NCI-H345 (cell line): ENCODE measurements at regions not wholly inside any gene's neighbourhood (a gene's known extent, or its start where the extent isn't known, plus 50 kb on each side); places are given as distances from the start of the nearest gene placed in this dataset.
"Not testable (repeated sequence)": the region's sequence is repeated elsewhere in the genome, so short reads cannot be mapped to it uniquely, and the experiment has no call there.

Source experiments
- DNase-seq: peaks from one replicate; lab custom pipeline; 2025; lab: John Stamatoyannopoulos, UW

DNA sequence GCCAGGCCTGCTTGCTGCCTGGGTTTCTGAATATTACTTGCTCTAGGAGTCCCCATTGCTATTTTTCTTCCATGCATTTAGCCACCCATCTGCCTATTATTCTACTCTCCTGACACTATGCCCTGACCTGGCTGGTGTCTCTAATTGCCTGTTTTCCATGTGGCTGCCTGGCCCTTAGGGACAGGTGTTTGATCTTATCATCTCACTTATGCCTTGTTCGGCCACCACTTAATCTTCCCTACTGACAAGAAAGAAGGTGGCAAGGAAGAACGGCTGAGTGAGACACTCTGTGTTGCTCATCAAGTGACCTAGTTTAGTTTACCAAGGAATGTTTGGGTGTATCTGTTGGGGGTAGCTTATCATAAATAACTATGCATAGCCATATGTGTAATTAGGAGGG lies 50.4 kb upstream of the RAPH1 start:
- DNase-seq: no peak

DNA sequence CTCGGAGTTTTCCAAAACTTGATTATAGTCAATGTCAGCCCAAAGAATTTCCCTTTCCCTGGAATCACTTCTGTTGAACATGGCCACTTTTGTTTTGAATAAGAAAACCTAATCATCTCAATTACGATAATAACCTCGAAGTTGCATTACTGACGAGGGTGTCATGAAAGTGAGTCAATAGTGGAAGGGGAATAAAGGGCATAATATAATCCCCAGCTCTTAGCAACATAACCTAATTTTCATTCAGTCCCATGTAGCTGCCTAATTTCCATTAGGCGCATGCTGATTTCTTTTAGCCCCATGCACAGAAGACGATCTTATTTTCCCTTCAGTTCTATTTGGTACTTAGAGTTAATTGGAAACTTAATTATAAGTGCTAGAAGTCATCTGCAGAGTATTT lies 51.1 kb upstream of the RAPH1 start:
- DNase-seq: no peak

DNA sequence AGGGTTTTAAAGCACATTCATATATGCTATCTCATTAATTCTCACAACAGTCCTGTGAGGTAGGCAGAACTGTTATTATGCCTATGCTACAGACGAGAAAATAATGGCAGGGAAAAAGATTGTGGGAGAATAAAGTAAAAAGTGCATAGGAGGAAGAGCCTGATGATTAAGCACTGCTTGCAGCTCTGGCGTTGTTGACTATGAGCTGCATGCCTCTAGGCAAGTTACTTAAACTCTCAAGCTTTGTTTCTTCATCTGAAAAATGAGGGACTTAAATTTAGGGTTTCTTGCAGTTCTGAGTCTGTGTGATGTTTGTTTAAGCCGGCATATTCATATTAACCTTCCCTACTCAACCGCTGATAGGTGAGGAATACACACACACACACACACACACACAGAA lies 51.6 kb upstream of the RAPH1 start:
- no peak for DNase-seq

DNA sequence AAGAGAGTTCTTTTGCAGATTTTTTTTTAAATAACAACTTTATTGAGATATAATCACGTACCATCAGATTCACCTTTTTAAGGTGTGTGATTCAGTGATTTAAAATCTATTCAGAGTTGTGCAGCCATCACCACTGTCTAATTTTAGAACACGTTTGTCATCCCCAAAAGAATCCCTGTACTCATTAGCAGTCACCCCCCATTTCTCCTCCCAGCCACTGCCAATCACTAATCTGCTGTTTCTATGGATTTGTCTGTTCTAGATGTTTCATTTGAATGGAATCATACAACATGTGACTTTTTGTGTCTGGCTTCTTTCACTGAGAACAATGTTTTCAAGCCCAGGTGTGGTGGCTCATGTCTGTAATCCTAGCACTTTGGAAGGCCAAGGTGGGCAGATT lies 55.4 kb upstream of the RAPH1 start:
- no peak for DNase-seq

DNA sequence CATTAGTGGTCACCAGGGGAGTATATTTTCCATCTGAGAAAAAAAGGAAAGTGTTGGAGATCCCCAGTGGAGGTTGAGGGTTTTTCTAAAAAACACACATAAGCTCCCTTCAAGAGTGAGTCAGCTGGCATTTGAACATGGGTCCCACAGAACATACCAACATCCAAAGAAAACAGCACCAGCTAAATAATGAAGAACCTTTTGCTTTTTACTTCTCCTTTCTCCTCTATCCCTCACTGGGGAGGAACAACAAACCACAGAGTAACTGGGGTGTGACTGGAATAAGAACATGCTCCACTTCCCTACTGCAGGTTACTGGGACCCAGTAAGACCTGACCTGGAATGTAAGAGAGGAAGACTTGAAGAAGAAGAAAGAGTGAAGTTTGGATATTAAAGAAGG lies 56.5 kb upstream of the RAPH1 start:
- DNase-seq: no peak

DNA sequence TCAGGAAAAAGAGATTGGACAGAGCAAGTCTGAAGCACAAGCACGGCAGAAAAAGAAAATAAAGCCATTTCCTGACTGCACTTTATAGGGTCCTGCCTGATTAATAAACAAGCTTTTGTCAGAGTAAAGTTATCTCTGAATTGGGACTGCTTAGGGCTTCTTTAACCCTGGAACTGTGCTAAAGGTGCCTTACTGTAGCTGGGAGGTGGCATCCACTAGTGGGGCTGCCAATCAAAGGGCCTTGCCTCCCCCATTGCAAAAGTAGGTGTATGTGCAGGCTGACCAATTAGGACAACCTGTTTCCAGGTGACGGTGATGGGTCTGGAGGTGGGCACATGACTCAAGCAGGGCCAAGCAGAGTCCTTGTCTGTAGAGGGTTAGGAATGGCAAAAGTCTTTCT lies 57.4 kb upstream of the RAPH1 start:
- DNase-seq: no peak

DNA sequence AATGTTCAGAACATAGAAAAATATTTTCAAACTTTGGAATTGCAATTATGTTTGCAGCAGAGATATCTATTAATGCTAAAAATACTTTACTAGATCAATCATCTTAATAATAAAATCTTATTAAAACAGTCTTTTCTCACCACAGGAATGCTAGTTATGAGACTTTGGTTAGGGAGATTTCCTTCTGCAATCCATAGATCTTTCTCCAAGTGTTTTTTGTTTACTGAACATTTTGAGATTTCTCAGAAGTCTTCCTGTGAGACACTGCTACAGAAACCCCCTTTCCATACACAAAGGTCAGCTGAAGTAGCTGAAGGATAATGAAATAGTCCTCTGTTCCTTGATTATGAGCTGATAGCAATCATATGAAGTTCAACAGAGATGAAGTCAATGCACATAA lies 59.4 kb upstream of the RAPH1 start:
- DNase-seq: no peak

DNA sequence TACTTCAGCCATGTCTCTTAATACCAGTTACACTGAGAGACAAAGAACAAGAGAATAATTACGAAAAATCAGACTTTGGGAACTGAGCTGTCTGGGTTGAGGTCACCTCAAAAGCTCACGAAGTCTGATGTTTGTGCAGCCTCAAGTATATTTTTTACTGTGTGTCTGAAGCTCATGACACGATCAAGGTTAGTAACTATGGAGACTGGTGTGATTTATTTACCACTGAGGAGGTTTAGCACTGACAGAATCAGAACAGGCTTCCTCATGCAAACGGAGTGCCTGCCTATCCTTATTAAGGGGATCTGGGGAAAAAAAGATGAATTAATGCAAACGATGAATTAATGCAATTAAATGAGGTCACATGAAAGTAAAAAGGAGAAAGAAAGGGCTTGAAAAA lies 61.1 kb upstream of the RAPH1 start:
- no peak for DNase-seq

DNA sequence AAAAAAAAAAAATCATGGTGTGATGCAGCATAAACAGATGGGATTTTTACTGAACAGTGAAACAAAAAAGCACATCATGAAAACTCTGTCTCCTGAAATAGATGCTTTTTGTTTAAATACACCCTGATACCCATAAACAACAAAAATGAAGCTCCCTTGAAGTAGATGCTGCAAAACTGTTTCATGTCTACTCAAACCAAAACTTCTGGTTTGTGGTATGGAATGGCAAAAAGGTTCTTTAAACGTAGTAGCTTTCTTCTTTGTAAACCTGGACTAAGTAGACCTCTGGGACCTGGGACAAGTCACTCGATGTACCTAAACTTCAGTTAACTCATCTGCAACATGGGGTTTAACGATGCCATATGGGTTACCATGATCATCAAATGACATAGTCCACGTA lies 64.4 kb upstream of the RAPH1 start:
- no peak for DNase-seq

DNA sequence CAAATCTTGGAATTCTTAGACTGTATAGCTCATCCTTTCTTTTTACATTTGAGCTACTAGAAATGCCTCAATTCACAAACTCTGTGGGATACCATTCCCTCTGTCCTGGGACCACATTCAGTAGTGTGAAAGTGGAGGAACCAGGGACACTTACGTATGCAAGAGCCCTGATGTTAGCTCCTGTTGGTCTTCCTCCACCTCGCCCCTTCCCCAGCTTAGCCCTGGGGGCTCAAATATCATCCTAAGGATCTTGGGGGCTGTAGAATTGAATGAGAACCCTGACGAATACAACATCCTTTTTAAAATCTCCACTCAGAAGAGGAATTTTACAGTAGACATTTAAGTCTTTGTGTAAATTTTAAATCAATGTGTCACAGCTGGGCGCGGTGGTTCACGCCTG lies 65.2 kb upstream of the RAPH1 start:
- DNase-seq: no peak

DNA sequence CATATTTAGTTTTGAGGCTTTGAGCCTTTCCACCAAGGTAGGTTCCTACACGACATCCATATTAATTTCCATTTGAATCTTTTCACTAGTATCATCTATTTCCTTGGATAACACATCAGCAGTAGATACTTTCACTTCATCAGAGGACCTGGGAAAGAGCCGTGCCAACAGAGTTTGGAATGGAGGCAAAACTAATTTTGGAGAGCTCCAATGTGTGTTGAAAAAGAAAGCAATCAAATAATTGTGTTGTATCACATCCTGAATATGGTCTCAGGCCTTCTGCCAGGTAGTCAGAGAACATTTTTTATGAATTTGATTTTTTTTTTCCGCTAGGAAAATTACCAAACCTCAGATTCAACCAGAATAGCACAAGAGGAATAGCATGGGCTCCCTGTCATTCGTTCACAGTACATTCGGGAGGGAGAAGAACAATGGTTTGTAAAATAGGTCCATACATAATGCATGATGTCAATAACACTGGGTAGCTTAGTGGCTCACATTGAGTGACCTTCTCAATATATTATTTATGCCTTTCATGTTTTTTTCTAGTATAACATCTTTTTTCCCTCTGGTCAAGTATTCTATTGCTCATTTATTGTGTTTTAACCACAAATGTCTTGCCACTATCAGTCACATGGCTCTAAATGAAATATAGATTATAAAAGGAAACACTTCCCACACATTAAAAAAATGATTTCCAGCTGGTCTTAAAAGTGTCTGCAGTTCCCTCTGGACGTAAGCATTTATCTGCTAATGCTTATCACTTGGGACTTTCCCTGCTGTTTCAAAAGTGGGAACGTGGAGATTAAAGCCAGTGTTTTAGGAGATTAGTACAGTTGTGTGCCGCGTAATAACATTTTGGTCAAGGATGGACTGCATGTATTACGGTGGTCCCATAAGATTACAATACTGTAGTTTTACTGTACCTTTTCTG lies 68.6 kb upstream of the RAPH1 start:
- no peak for DNase-seq

DNA sequence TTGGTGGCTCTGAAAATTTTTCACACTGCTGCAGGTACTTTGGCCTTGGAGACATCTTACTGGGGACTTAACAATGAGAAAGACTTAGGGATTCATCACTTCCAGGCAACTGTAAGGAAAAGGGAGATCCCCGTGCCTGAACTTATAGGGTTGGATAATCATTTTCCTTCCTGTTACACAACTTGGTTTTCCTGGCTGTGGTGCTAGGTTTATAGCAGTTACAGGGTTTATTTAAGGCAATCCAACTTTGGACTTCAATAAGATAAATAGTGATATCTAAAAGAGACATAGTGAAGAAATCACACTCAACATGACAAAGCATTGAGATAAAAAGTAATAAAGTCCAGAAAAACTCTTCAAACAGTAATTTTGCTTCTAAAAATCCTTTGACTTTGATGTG lies 70.2 kb upstream of the RAPH1 start:
- no peak for DNase-seq

DNA sequence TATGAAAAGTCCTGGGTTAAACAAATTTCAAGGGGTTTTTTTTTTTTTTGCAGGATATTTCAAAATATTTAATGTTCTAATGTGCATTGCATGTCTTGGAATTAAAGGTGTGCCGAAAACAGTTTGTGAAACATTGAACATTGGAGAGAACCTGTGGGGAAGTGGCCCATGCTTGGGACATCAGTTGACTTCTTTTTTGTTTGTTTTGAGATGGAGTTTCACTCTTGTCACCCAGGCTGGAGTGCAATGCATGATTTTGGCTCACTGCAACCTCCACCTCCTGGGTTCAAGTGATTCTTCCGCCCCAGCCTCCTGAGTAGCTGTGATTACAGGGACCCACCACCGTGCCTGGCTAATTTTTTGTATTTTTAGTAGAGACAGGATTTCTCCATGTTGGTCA lies 71.0 kb upstream of the RAPH1 start:
- DNase-seq: no peak

DNA sequence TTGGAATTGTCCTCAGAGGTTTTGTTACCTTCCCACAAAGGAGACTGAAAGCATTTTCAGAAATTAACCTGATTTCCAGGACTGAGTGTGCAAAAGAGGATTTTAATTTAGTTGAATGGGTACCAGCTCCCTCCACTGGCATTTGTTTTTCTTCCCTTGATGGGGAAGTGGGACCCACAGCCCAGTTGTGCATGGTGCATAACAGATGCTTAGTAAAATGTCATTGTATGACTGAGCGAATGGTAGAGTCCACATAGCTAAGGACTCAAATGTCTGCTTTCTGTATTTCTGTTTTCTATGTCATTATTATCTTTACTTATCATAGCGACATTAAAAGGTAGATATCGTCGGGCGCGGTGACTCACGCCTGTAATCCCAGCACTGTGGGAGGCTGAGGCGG lies 75.5 kb upstream of the RAPH1 start:
- no peak for DNase-seq

DNA sequence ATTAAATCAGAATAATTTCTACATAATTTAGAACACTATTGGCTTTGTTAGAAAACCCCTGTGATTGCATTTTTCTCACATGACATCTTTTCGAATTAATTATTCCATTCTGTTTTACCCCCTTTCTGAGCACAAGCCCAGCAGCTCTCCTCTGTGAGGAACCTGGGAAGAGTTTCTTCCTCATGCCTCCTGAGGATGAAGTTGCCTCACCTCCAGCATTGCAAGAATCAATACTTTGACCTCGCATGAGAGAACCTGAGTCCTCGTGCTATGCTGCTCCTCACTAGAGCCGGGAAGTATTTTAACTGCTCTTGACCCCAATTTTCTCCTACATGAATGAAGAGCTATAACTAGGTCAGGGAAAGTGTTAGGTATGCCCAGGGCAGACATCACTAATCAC lies 77.1 kb upstream of the RAPH1 start:
- no peak for DNase-seq

DNA sequence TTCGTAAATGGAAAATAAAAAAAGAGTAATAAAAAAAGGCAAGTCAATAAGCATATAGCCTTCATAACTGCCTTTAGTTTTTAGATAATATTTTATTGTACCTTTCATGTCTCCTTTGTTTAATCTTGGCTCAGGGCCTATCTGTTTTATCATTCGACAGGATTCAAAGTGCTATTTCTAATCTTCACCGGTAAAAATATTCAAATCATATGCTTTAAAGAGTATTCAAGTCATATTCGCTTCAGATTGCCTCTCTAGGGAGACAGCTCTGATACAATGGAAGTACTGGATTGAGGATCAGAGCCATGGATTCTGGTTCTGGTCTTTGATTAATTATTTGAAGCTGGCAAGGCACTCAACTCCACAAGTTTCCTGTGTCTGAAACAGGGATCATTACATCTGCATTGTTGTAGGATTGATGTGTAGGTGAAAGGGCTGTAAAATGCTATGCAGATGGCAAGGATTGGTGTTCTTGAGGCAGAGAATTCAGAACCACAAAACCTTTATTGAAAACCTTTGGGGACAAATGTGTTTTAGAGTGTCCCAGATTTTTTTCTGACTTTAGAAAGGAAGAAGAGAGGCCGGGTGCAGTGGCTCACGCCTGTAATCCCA lies 84.3 kb upstream of the RAPH1 start:
- no peak for DNase-seq

DNA sequence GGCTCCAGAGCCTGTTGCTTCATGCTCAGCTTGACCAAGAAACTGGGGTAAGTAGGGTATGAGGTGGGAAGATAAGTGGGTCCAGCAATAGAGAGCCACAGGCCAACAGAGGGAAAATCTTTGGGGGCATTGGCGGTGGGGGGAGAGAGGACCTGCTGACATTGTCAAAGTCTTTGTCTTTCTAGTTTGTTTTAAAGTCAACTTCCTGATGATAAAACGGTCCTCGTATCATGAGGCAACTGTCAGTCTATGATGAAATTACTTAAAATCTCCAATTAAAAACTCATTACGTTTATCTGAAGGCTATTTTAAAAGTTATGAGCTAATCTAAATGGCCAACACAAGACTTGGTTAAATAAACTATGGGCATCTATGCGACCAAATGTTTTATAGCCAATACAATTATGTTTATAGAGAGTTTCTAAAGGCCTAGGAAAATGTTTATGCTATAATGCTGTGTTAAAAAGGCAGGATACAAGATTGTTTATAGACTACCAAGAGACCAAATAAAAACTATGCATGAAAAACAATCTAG lies 84.4 kb upstream of the CD28 start:
- DNase-seq: no peak

DNA sequence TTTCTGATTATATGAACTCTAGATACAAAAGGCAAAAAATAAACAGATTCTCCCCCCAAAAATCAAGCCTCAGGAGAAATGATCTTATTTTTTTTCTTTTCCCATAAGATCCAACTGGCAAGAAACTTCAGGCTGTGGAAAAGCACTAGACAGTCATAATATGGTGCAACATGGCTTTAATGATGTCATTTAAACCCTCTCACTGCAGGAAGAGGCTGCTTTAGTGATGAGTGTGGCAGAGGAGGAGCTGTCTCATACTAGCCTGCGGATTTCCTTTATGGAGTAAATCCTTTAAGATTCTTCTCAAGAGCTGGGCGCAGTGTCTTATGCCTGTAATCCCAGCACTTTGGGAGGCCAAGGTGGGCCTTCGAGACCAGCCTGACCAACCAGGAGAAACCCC lies 83.3 kb upstream of the CD28 start:
- DNase-seq: no peak

DNA sequence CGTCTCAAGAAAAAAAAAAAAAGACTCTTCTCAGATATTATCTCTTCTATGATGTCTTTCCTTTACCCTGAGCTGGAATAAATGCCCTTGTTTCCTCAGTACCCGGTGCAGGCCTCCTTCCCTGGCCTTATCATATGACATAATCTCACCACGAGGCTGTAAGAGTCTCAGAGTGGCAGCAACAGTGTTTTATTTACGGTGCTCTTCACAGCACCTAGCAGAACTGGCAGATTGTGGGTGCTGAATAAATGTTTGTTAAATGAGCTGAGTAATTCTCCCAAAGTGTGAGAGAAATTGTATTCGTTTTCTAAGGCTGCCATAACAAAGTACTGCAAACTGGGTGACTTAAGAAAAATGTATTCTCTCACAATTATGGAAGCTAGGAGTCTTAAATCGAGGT lies 82.8 kb upstream of the CD28 start:
- DNase-seq: peak; percentile 7

DNA sequence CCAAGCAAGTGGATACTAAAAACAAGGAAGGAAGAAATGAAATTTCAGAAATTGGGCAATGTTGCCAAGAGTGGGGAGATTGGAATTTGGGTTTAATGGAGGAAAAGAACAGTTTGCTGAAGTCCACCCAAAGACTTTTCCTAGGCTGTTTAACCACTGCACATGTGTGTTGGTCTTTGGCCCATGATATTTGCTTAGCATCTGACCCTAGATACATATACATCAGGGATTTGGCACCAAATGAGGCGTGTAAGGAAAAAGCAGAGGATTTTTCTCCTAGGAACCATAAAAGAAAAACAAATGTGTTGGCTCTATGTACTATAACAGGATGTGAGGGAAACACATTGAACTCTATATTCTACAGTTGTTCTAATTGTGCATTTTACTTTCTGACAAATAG lies 80.7 kb upstream of the CD28 start:
- no peak for DNase-seq

DNA sequence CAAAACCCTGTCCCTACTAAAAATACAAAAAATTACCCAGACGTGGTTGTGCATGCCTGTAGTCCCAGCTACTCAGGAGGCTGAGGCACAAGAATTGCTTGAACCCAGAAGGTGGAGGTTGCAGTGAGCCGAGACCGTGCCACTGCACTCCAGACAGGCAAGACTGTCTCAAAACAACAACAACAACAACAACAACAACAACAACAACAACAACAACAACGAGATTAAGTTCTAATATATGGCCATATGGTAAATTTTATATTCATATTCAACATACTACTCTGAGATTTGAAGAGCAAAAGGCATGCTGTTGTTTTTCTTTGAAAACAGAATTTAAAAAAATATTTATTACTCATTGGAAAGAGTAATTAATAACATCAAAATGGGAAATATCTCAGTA lies 80.2 kb upstream of the CD28 start:
- not testable (repeated sequence) for DNase-seq

DNA sequence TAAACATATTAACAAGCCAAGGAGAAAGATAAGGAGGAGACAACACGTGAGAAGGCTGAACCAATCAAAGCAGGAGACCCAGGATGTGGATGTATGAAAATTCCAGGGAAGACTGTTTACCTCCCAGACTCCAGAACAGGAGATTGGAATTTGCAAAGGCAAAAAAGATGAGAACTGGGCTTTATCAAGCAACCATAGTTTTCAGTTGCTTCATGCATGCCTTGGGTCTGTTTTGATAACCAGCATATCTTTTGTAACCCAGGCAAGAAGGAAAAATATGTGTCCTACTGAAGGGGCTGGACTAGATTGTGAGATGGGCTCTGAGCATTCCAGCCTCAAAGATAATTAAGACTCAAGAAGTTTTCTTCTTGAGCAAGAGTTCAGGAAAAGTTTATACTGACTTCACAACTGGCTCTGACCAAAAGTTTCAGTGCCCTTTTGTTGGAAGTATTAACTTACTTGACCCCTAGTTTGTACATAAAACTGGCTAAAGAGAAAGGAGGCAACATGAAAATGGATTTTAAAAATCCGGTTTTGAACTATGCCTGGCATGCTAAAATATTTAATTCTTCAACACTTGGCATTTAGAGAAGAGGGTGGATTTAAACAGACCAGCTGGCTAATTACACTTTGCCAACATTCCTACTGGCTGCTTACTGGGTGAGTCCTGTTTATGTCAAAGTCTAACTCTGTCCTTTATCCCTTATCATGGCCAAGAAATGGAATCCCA lies 79.3 kb upstream of the CD28 start:
- DNase-seq: no peak

DNA sequence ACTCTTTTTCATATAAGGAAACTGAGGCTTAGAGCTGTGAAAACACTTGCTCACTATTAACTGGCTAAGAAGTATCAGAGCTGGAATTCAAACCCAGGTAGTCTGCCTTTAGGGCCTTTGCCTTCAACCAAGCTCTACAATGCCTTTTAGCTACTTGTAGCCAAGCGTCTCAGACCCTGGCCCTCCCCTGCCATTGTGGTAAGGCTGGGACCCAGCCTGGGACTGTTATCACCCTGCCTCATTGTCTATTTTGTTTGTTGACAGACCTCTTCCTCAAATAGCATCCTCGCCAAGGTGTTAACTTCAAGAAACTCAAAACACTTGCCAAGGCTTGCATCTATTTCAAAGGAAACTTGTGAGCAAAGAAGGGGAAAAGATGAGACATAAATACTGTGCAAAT lies 76.7 kb upstream of the CD28 start:
- DNase-seq: no peak
